ENCODE measurements at regions not wholly inside any gene's neighbourhood (a gene's known extent, or its start where the extent isn't known, plus 50 kb on each side); places are given as distances from the start of the nearest gene placed in this dataset.

DNA sequence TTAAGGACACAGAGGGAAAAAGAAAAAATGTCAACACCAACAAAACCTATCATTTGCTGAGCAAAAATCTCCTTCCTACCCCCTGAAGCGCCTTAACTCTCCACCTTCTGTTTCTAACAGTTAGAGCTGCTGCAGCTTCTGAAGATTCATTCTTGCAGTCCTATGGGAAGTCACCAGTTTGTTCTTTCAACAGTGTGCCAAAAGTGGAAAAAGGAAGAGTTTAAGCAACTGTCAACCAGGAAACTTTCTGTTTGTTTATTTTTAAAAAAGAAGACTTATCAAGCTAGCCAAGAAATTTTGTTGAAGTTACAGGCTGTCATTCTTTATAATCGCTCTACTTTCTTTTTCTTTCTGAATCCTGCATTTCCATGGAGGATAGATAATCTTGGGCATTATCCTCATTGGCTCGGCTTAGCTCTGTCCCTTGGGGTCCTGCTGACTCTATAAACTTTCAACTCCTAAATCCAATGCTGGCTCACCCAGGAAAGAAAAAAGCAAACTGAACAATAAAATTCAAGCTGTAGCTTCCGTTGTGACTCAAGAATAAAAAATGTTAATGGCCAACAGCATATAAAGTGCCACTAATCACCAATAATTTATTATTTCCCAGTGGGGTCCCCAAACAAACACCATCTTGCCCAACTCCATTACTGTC, 172.8 kb upstream of the CITED2 start:
- DNase-seq = no peak

DNA sequence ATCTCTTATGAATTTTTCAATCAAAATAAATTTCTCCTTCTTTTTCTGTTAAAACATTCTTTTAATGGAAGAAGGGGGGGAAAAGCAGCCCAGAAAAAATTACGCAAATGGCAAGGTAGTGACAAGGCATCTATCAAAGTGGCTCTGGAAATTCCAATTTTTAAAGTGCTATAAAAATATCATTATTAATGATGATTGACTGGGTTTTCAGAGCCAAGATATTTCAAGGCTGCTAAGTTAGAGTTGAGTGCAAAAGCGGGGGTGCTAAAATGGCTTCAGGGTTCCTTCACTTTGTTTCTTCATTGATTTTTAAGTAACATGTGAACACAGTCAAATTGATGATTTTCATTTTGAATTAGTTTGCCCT, 171.6 kb upstream of the CITED2 start:
- no peak for DNase-seq

DNA sequence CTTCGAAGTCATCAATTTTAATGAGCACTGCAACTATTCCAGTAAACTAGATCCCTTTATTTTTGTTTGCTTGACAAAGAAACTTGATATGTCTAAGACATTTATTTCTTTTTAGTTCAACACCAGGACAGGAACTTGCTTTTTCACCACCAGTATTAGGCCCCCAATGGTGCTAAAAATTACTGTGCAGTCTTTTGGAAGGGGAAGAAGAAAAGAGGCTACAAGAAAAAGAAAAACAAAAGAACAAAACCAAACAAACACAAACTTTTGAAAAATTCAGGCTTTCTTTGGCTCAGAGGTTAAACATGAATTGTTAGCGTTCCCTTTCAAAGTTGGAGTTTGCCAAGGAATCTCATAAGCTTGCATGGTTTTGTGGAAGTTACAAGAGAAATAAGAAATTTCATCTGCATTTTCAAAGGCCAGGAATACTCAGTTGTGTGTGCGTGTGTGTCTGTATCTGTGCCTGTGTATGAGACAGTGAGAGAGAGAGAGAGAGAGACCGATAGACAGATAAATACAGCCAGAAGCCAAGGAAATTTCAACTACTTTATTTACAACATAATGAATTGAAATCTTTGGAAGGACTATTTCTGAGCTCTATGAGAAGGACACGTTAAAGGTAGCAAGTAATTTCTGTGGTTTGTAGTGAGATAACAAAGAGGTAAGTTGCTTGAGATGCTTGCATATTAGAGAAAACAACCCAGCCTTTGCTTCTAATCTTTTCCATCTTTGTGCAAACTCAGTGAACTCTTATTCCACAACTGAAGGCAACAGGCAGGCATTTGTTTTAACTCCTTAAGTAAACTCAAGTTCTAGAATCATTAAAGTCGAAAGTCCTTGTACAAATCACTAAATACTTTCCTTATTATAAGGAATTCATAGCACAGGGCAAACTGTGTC, 171.0 kb upstream of the CITED2 start:
- DNase-seq = no peak

DNA sequence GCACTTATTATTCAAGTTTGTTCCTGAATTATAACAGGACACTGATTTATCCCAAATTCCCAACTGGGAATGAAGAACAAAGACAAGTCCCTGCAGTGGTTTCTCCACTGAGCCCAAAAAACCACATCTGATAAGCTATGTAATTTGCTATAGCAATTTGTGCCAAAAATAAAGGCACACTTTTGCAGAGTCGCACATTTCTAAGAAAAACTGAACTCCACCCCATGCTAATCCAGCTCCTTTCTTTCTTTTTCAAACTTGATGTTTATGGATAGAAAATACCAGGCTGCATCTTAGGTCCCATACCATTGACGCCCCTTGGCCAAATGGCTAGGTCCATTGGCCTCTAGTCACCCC, 170.2 kb upstream of the CITED2 start:
- no peak for DNase-seq

DNA sequence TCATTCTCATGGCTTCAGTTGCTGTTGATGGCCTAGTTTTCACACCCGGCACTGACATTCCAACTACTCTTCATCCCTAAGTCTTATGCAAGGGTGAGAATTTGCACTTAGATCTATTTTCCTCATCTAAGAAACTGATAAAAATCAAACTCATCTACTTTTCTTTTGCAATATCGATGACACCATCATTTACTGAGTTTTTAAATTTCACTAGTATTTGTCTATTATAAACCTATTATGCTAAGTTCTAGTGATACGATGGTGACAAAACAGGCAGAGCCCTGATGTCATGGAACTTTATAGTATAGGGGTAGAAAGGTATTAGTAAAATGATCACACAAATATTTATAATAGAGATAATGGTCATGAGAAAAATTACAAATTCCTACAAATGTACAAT, 167.9 kb upstream of the CITED2 start:
- DNase-seq = no peak

DNA sequence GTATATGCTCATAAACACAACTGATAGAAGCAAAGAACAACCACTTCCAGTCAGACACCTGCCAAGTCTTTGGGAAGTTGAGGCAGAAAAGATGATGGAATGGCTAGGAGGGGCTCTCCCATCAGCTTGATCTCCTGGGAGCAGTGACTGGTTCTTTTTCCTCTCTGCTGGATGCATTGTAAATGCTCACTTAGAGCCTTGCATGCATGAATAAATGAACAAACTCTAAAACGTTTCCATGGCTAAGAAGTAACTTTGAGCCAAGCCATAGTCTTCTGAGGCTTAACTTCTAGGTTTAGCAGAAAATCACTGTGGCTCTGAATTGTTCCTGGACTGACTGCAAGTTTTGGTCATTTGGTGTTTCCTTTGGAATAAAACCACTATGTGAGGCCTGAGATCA, 166.4 kb upstream of the CITED2 start:
- DNase-seq = no peak

DNA sequence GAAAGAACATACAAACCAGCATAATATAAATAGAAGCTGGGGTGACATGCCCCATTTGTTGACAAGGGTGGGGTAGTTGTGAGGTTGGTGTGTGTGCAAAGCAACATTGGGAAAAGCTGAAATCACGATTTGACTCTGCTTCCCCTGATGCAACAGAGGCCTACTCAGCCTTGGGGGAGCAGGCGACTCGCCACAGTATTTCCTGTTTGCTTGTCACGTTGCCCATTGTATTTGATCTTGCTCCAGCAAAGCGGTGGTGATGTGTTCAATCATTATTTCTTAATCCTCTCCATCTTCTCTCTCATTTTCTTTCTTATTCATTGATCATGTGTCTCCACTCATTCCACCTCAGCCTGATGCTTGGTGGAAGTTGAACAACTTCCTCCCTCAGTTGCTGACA, 165.8 kb upstream of the CITED2 start:
- no peak for DNase-seq

DNA sequence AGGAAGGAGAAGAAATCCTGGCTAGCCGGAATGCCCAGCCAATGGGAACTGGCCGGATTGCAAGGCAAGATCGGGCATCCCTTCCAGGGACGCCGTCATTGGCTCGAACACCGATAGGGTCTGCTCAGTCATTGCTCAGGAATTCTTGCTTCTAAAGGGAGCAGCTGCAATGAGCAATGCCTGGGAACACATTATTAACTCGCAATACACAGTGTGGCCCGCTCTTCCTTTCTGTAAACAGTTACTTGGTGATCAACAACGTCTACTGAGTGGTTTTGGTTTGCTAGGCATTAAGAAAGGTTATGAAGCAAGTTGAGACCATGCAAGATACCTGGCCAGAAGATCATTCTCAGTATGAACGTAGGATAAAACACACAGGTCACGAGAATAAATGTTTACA, 165.4 kb upstream of the CITED2 start:
- no peak for DNase-seq

DNA sequence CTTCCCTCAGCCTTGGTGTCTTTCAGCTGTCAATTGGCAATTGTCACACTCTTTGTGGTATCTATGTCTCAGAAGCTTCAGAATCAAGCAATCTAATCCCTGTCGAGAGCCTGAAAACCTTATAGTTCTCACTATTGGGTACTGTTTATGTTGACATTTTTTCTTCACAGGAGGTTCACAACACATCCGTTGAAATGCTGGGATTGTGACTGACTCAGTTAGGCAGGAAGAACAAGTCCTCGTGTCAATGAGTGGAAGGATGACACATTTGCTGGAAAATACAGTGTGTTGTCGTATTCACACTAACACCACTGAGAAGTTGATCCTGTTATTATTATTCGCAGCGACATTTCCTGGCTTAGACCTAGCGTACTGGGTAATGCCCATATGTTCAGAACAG, 163.9 kb upstream of the CITED2 start:
- DNase-seq = no peak

DNA sequence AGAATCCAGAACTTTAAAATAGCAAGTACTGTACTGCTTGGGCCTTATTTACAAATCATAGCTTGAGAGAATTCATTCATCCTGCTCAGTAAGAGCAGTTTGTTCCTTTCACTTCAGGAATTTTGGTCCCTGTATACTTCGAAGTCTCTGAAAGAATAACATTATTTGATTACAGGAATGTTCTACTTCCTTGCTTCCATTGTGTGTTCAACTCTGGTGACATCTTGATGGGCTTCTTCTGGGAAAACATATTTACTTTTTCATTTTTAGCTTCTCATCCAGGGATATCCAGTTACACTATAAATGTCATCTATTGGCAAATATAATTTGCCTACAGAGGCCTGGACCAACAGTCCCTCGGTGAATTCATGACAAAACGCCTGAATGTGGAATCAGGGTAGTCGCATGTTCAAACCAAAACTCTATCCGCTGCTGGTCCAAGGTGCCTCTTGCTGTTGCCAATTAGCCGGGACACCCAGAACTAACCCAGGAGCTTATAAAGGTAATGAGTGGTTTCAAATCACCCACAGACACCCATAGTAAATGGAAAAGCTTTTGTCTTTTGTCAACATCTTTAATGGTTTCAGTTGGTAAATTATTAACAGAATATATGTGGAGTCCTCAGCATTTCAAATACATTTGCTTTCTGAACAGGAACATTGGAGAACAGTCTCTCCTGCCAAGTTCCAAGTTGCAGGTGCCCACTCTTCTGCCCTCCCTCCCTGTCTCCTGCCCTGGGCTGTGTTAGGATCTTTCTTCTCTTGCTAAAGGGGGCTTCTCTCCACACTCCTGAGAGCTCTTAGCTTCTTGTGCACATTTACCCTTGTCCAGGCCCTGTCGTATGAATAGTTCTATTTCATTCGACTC, 162.5 kb upstream of the CITED2 start:
- no peak for DNase-seq

DNA sequence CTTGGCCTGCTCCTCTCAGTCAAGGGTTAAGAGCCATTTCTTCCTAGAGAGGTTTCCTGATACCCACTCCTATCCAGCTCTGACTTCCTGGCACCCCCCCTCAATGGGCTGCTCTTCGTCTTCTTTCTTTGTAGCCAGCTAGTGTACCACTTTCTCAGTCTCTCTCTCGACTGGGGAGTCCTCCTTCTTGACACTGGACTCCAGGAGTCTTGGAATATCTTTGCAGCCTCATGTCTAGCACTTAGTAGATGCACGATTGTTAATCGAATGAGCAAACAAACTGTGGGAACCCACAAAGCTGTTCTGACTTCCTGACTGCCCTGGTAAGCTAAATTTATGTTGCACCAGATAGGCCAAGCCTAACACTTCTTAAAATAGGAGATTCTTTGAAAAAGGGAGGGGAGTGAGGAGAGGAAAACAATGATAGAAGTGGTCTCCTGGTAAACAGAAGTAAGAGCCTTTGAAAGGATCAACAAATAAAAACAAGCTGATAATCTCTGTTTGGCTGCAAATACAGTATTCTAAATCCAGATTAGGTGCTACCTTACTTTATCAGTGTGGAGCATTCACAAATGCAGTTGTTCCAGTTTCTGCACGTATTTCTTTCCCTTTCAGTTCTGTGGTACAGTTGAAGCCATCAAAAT, 160.1 kb upstream of the CITED2 start:
- DNase-seq = no peak

DNA sequence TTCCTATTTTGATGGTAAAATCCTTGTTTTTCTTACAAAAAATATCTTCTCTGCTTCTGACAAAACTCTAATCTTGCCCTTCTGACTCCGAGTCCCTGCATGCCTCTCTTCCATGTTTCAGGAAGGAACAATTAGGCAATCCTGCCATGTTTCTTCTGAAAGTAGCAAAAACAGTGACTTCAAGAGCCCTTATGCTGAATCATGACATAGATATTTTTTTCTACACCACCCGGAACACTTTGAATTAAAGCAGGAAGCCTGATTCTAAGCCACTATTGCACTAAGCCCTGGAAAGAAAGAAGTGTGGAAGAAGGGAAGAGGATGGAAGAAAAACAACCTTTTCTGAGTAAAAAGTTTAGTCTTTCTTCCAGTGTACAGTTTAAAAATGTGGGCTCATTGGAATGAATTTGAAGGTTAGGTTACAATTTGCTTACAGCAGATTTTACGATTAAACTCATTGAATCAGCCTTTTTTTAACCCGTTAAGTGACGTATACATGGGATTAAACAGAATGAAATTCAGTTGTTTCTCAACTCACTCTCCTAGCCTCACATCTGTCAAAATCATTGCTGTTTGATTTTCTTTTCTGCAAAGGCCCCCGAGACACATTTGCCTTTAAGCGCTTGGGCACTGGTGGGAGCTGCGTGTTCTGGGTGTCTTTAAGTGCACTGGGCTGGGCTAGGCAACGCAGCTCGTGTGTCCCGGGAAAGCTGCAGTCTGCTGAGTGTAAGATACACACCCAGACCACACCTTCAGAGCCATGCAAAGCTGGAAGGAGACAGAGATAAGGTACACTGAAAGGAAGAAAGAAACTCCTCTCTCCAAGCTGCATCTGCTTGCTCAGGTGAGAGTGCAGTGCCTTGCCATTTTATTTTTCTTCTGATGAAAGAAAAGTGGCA, 159.4 kb upstream of the CITED2 start:
- no peak for DNase-seq

DNA sequence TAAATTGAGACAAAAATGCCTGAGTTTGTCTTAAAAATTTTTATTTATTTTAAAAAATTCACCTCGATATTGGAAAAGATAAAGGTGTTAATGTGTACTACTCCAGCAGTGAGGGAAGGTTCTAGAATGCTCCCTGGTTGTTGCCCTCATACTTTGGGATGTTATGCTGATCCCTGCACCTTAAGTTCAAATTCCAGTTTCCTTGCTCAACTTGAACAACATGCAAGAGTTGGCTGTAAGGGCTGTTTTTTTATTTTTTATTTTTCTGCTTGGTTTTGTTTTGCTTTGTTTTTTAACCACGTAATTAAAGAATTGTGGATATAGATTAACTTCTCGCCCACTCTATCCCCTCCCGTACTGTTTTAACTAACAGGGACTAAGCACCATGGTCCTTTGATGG, 158.7 kb upstream of the CITED2 start:
- DNase-seq = no peak

DNA sequence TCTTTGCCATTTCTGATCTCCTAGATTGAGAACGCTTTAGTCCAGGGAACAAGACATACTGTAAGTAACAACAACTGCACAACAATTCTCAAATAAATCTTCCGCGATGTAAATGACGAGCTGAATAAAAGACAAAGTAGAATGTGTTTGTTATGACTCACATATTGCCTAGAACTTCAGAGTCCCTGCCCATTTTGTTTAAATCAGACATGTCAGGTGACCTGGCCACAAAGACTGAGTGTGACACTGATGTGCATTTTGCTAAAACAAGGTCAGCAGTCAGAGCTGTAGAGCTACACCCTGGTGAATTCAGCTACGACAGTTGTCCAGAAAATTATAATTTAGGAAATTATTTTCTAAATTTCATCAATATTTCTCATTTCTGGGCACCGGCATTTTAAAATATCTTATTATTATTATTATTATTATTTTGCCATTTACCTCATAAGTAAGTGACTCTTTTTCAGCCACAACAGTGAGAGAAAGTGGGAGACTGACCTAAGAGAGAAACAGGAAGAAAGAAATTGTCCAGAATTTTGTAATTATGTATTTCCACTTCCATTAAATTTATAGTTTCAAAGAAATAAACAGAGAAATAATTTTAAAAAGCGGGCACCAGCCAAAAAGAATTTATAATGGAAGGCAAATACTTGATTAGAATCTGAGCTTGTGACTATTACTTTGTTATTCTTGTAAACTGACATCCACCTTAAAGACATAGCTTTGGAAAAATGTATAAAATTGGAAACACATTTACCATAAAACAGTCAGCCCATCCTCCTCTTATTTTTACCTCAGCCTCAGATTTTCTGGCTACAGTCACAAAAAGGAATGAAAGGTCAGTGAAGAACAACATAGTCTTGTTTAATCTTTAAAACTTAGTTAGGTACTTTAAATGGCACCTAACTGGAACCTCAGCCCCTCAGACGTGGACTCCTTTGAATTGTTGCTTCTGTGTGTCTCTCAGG, 157.0 kb upstream of the CITED2 start:
- DNase-seq = no peak

DNA sequence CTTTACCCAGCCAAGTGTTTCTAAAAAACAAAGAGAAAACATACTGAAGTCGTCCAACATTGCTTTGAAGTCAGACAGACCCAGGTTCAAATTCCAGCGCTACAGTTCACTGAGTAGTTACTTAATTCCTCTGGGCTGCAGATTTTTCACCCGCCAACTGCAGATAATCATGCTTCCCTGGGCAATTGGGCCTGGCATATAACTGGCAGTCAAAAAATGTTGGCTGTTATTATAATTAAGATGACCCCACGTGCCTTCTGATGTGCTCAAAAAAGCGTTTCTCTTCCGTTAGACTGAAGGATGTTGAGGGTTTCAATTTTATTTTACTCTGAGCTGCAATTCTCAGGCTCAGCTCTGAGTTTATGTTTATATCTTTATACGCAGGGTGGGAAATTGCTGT, 156.1 kb upstream of the CITED2 start:
- DNase-seq = no peak

DNA sequence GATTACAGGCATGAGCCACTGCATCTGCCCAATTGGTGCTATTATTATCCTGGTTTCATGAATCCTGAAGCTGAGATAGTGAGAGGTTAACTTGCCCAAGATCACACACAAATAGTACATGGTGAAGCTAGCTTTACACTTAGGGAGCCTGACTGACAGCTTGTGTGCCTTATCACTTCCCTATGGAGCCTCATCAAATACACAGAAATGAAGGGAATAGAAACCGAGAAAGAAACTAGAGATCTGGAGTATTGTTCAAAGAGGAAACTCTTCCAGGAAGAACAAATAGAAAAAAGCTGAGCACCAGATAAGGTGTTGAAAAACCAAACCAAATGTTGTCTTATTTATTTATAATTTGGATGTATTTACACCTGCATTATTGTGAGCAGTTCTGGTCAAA, 155.0 kb upstream of the CITED2 start:
- no peak for DNase-seq

DNA sequence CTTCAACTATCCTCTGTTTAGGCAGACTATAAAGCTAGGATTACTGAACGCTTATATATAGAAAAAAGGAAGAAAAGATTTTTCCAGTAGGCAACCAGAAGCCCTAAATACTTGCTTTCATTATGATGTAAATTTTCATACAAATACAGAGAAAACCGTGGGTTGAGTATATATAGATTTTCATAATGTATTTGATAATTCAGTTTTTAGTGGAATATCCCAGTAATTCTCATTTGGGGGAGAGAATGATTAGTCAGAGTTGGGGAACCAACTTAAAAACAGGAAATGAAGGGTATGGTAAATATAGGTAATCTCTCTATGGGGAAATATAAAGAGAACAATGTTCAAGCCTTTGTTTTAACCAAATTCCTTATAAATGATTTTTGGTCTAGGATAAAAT, 154.0 kb upstream of the CITED2 start:
- DNase-seq = no peak

DNA sequence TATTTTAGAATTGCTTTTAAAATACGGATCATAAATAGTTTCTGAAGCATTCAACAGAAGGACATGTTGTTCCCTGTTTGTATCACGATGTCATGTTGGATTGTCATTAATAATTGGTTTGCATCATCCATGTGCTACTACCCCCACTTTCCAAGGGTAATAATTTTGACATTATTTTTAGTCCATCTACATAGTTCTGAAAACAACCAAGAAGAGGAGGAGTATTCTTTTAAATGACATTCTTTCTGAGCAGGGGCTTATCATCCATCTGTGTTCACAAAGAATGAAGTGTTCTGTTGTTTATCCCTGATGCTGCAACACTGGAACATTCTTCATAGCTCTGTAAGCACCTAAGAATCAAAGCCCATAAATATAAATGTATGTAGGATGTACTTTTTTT, 151.0 kb upstream of the CITED2 start:
- no peak for DNase-seq

DNA sequence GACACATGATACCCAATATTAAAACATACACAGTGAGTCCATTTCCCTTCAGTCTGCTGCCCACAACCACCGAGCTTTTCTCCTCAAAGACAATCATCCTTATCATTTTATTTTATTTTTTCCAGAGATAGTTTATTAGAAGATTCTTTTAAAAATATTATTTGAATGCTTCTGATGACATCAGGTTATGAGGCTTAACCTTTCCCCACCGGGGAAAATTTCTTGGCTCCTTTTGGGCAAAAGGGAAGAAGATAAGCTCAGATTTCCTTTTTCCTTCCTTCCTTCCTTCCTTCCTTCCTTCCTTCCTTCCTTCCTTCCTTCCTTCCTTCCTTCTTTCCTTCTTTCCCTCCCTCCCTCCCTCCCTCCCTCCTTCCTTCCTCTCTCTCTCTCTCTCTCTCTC, 149.5 kb upstream of the CITED2 start:
- no peak for DNase-seq

DNA sequence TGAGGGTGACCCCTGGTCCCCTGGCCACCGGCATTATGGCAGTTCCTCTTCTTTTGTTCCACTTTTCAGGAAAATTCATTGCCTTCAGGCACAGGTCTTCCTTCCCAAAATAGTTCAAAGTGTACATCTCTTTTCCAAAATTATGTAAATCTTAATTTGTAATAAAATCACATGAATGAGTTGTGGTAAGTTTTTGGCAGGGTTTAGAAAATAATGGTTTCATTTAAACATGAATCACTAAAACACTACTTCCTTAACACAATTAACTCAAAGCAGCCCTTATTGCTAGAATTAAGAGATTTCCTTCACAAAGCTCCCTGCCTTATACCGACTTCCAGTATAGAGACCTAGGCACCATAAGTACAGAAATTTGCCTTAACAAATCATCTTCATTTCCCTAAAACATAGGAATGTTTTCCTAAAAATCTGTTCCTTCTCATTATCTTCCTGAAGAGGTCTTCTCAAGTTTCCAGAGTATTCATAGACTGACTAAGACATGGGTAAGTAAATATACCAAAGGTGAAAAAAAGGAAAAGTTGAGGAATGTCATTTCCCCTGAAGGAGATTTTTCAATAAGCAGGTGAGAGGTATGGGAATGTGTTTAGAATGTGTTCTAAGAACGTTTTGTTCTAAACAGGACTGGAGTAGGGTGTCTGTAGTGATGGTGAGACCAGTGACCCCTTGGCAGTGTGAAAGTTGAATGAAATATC, 148.2 kb upstream of the CITED2 start:
- DNase-seq = no peak
